ENCODE measurements at regions not wholly inside any gene's neighbourhood (a gene's known extent, or its start where the extent isn't known, plus 50 kb on each side); places are given as distances from the start of the nearest gene placed in this dataset.

GRCh38 chr7:155369766-155370165, 72.1 kb downstream of the INSIG1 start:
- DNase-seq (ENCODE audit: low read depth, low spot score) (no peak), FAIRE-seq (no peak)
- Histone ChIP-seq H3K36me3 (ENCODE audit: control insufficient read depth in 2 of 2, extremely low read depth in 1 of 2, insufficient read depth in 2 of 2, low read length in 2 of 2) (no peaks in the 10 kb centered on the region), H3K9me1 (ENCODE audit: control insufficient read depth, extremely low read depth, insufficient read depth, low read length) (no peaks in the 10 kb centered on the region), H4K20me1 (ENCODE audit: control insufficient read depth, extremely low read depth, insufficient read depth, low read length) (no peaks in the 10 kb centered on the region), H3K4me1 (ENCODE audit: control insufficient read depth, extremely low read depth, insufficient read depth, low read length) (peaks cover 14% of the 10 kb centered on the region), H2AFZ (ENCODE audit: control insufficient read depth, low read length) (no peak overlapping the region), H3K4me2 (ENCODE audit: control insufficient read depth, extremely low read depth, insufficient read depth, low read depth, low read length) (no peak overlapping the region), H3K27ac (ENCODE audit: control insufficient read depth, insufficient read depth, low read length) (no peak overlapping the region), H3K27me3 (ENCODE audit: control insufficient read depth, extremely low read depth, insufficient read depth, low read length) (peaks cover 40% of the 10 kb centered on the region), H3K9me3 (ENCODE audit: control insufficient read depth, low read depth, low read length) (no peaks in the 10 kb centered on the region), H3K79me2 (ENCODE audit: control insufficient read depth, insufficient read depth, low read length) (no peaks in the 10 kb centered on the region), H3K4me3 (ENCODE audit: control insufficient read depth in 2 of 3, extremely low read depth in 1 of 3, insufficient read depth in 2 of 3, low read depth in 1 of 3, low read length in 3 of 3) (no peak overlapping the region), H3K9ac (ENCODE audit: control insufficient read depth, extremely low read depth, insufficient read depth, low read length) (no peak overlapping the region)
- TF ChIP-seq CTCF (optimal IDR thresholded peaks at IDR 0.05 in 1 of 3, IDR thresholded peaks at IDR 0.05 in 1 of 3, conservative IDR thresholded peaks at IDR 0.05 in 1 of 3; ENCODE audit: extremely low read depth in 1 of 3, insufficient read depth in 2 of 3, low read length in 3 of 3) (no peak), EZH2 (IDR thresholded peaks at IDR 0.05; ENCODE audit: low read length) (no peak)
- dilution Hi-C loops (cut with MboI; ENCODE audit: extremely low pct_ligation_motif_present, low sequenced_read_pairs), result no loop called here

GRCh38 chr7:155371331-155371883, 73.7 kb downstream of the INSIG1 start:
- no peak overlapping the region for H3K27ac ChIP-seq (ENCODE audit: control insufficient read depth, insufficient read depth, low read length)
- no peak overlapping the region for H3K4me2 ChIP-seq (ENCODE audit: control insufficient read depth, extremely low read depth, insufficient read depth, low read depth, low read length)
- no peaks in the 10 kb centered on the region for H3K36me3 ChIP-seq (ENCODE audit: control insufficient read depth in 2 of 2, extremely low read depth in 1 of 2, insufficient read depth in 2 of 2, low read length in 2 of 2)
- dilution Hi-C loops (cut with MboI; ENCODE audit: extremely low pct_ligation_motif_present, low sequenced_read_pairs), result no loop called here
- FAIRE-seq (no peak), DNase-seq (ENCODE audit: low read depth, low spot score) (no peak)
- no peak overlapping the region for H3K4me3 ChIP-seq (ENCODE audit: control insufficient read depth in 2 of 3, extremely low read depth in 1 of 3, insufficient read depth in 2 of 3, low read depth in 1 of 3, low read length in 3 of 3)
- H3K4me1 ChIP-seq (ENCODE audit: control insufficient read depth, extremely low read depth, insufficient read depth, low read length), result peaks cover 20% of the 10 kb centered on the region
- peaks cover 3% of the 10 kb centered on the region for H4K20me1 ChIP-seq (ENCODE audit: control insufficient read depth, extremely low read depth, insufficient read depth, low read length)
- H3K79me2 ChIP-seq (ENCODE audit: control insufficient read depth, insufficient read depth, low read length), result no peaks in the 10 kb centered on the region
- peaks cover 56% of the 10 kb centered on the region for H3K27me3 ChIP-seq (ENCODE audit: control insufficient read depth, extremely low read depth, insufficient read depth, low read length)
- H3K9me1 ChIP-seq (ENCODE audit: control insufficient read depth, extremely low read depth, insufficient read depth, low read length), result no peaks in the 10 kb centered on the region
- no peaks in the 10 kb centered on the region for H3K9me3 ChIP-seq (ENCODE audit: control insufficient read depth, low read depth, low read length)
- no peak overlapping the region for H2AFZ ChIP-seq (ENCODE audit: control insufficient read depth, low read length)
- H3K9ac ChIP-seq (ENCODE audit: control insufficient read depth, extremely low read depth, insufficient read depth, low read length), result no peak overlapping the region
- TF ChIP-seq EZH2 (IDR thresholded peaks at IDR 0.05; ENCODE audit: low read length) (no peak), CTCF (optimal IDR thresholded peaks at IDR 0.05 in 1 of 3, IDR thresholded peaks at IDR 0.05 in 1 of 3, conservative IDR thresholded peaks at IDR 0.05 in 1 of 3; ENCODE audit: extremely low read depth in 1 of 3, insufficient read depth in 2 of 3, low read length in 3 of 3) (no peak)
